Activated T-helper 2 cell treated with anti-CD3 and anti-CD28 coated beads, Interferon-gamma antibody, Interleukin-2, Interleukin-4, amounts not matched to agents 10 μg/mL and 5 μg/mL and 100 μg/mL, durations not matched to agents 14 hours and 24 hours and 36 hours (primary cell): ENCODE measurements at regions not wholly inside any gene's neighbourhood (a gene's known extent, or its start where the extent isn't known, plus 50 kb on each side); places are given as distances from the start of the nearest gene placed in this dataset.
"Not testable (repeated sequence)": the region's sequence is repeated elsewhere in the genome, so short reads cannot be mapped to it uniquely, and the experiment has no call there.

Source experiments
- DNase-seq: peaks from one replicate; pipeline ENCODE4 v3.0.0; 2021; ENCODE audit warnings: low spot score
- H3K27ac Mint-ChIP-seq: one replicate; pipeline ENCODE4 v1.8.0; 2021; ENCODE audit warnings: mixed read lengths
- H3K27me3 Mint-ChIP-seq: one replicate; pipeline ENCODE4 v1.8.0; 2021; ENCODE audit warnings: low read depth, mixed read lengths
- H3K36me3 Mint-ChIP-seq: one replicate; pipeline ENCODE4 v1.8.0; 2021; ENCODE audit warnings: low read depth, mixed read lengths
- H3K4me1 Mint-ChIP-seq: one replicate; pipeline ENCODE4 v1.8.0; 2021; ENCODE audit warnings: low read depth, mixed read lengths
- H3K4me3 Mint-ChIP-seq: one replicate; pipeline ENCODE4 v1.8.0; 2021; ENCODE audit warnings: low read depth, mild to moderate bottlenecking, moderate library complexity, mixed read lengths
- H3K9me3 Mint-ChIP-seq: one replicate; pipeline ENCODE4 v1.8.0; 2021; ENCODE audit warnings: mixed read lengths
- intact Hi-C: fragments of 100-400 bp; cut with micrococcal nuclease; formaldehyde crosslinking; loops from one replicate; pipeline ENCODE4 v1.15.1; 2023

DNA sequence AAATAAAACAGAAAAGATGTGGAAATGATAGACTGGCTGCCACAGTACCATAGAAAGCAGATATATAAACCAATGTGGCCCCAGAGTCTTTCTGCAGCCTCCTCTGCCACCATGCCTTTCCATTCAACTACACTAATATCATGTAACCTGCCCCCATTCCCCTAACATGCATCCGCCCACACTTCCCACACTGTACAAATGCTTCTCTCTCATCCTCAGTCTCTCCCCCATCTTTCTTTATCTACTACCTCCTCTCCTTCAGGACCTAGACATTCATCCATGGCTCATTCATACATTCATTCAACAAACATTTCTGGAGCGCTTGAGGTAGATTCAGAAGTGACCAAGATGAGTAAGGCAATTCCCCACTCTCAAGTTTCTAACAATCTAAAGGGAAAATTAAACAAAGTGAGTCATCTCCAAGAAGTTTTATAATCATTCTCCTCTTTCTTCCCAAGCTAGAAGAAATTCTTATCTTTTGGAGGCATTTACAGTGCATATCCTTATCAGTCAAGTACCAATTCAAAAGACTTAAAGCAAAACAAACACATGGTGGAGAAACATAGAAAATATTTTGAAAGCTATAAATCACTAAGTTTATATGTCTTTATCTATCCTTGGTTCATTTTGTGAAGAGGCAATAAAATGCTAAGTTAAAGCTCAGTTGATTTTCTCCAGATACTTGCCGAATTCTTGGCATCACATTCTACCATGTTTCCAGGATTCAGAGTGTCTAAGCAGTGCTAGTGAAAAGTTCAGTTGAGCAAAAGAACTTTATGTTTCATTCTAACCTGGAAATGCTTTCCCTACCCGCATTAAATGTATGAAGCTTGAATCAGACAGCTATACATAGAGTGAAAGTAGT lies 70.5 kb upstream of the FRMD6 start:
- Mint-ChIP-seq H3K9me3 (no peaks in the 10 kb centered on the region), H3K27me3 (peaks cover 33% of the 10 kb centered on the region), H3K4me3 (no peak overlapping the region), H3K27ac (no peak overlapping the region), H3K4me1 (no peaks in the 10 kb centered on the region), H3K36me3 (no peaks in the 10 kb centered on the region)
- intact Hi-C loops = no loop called here
- DNase-seq = no peak

DNA sequence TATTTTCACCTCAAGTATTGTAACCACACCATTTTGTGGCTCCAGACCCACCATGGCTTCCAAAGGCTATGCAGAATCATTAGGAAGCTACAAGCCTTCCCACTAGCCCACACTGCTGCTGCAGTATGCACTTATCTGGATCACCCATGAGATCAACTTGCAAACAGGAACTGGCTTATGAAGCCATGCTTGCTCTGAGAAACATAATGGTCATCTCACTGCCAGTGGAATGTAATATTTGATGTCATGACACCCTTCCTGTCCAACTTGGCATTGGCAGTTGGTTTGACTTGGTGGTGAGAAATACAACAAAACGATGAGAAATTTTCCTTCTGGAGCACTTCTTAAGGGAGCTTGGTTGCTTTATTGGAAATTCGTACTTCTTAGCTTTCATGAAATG lies 69.3 kb upstream of the FRMD6 start:
- Mint-ChIP-seq H3K9me3 (no peaks in the 10 kb centered on the region), H3K36me3 (no peaks in the 10 kb centered on the region), H3K4me1 (no peaks in the 10 kb centered on the region), H3K4me3 (no peak overlapping the region), H3K27me3 (peaks cover 23% of the 10 kb centered on the region), H3K27ac (no peak overlapping the region)
- intact Hi-C loops = no loop called here
- no peak for DNase-seq

DNA sequence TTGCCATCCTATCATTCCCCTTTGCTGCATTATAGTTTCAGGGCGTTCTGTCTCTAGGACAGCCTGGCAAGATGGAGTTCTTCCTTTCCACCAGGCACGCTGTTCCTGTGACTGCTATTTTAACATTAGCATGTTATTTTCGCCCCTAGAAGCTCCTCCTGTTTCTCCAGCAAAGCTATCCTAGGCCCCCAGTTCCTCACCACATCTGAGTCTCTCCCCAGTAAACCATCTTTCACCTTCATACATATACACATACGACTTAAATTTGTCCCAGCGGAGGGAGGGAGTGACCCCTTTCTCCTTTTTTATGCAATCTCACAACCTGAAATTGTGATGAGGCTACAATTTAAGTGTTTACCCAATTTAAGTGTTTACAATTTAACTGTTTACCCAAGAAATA lies 66.7 kb upstream of the FRMD6 start:
- Mint-ChIP-seq H3K4me3 (no peak overlapping the region), H3K4me1 (no peaks in the 10 kb centered on the region), H3K36me3 (no peaks in the 10 kb centered on the region), H3K27ac (no peak overlapping the region), H3K9me3 (no peaks in the 10 kb centered on the region), H3K27me3 (peaks cover 13% of the 10 kb centered on the region)
- DNase-seq = no peak
- intact Hi-C loops = no loop called here

DNA sequence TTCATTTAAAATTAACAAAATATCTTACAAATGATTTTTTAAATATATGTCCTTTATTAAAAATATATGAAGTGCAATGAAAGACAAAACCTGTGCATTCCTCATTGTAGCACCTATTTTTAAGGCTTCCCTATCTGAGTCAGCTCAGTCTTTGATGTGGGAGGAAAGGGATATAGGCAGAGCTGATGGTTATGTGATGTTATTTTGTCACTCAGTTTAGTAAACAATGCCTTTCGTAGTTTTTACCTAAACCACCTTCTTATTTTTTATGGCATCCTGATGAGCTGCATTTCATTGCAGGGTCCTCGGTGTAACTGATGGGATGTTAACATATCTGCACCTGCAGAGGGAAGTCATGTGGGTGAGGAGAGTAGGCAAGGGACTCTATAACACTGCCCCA lies 58.9 kb upstream of the FRMD6 start:
- intact Hi-C loops = no loop called here
- Mint-ChIP-seq H3K9me3 (no peaks in the 10 kb centered on the region), H3K4me1 (peaks cover 3% of the 10 kb centered on the region), H3K27me3 (peaks cover 17% of the 10 kb centered on the region), H3K27ac (no peak overlapping the region), H3K36me3 (no peaks in the 10 kb centered on the region), H3K4me3 (no peak overlapping the region)
- DNase-seq = no peak

DNA sequence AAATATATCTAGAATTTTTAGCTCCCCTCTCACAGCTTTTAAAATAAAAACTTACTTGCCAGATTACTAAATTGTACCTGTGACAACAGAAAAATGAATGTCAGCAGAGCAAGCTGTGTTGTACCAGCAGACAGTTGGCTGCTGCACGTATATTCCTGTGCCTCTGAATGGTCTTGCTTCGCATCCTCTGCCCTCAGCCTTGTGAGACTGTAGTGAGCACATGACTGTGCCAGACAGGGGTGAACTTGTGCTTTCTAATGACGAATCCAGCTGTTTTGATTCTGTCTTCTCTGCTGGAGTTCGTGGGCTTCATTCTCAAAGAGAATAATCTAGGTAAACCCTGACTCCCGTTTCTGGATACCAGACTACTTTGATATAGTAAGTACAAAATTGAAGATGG lies 58.3 kb upstream of the FRMD6 start:
- no peak for DNase-seq
- H3K27ac Mint-ChIP-seq = no peak overlapping the region
- no peak overlapping the region for H3K4me3 Mint-ChIP-seq
- H3K4me1 Mint-ChIP-seq = peaks cover 3% of the 10 kb centered on the region
- intact Hi-C loops = no loop called here
- H3K36me3 Mint-ChIP-seq = no peaks in the 10 kb centered on the region
- H3K9me3 Mint-ChIP-seq = no peaks in the 10 kb centered on the region
- peaks cover 17% of the 10 kb centered on the region for H3K27me3 Mint-ChIP-seq

DNA sequence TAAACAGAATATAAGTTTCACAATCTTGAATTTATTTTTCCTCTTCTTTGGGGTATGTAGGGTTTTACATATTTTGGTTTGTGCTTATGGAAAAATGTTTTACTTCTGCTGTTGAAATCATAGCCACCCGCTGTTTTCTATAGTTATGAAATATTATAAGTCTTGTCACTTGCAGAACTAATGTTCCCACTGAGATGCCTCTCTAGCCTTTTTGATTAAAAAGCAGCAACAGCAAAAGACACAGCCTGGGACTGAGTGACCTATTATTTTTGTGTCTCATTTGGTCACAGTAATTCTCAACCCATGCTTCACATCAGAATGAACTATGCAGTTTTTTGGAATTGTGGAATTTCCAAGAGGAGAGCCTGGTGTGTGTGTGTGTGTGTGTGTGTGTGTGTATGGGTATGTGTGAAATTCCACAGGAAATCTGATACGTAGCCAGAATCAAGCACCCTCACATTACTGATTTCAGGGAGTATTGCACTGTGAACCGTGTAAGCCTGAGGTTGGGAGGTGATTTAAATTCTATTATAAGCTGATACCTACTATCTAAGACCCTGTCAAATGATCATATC lies 55.7 kb upstream of the FRMD6 start:
- peaks cover 3% of the 10 kb centered on the region for H3K4me1 Mint-ChIP-seq
- DNase-seq = no peak
- no peak overlapping the region for H3K4me3 Mint-ChIP-seq
- H3K9me3 Mint-ChIP-seq = no peaks in the 10 kb centered on the region
- no peak overlapping the region for H3K27ac Mint-ChIP-seq
- H3K36me3 Mint-ChIP-seq = no peaks in the 10 kb centered on the region
- peaks cover 28% of the 10 kb centered on the region for H3K27me3 Mint-ChIP-seq
- intact Hi-C loops = no loop called here

DNA sequence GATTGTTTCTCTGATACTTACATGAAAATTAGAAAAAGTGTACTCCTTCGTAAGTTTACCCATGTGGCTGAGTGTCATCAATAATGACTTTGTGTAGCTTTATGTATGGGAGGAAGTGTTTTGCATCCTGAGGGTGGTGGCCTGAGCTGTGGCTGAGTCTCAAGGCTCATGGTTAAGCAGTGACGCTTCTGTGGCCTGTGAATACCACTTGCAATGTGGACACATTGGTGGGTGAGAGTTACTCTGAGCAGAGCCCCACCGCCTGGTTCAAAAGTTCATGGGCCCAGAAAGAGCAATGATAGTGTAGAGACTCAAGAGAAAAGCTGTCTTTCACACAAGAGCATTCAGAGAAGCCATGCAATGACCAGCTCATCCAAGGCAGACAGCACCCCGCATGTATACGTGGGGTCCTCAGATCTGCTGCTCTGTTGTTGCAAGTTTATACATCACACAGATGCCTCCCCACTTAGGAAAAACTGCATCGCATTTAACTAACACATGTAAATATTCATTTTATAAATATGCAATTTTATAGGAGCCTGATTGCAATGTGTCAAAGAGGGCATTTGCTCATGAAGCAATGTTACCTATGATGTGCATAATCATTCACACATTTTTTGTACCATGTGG lies 55.1 kb upstream of the FRMD6 start:
- H3K27me3 Mint-ChIP-seq = peaks cover 28% of the 10 kb centered on the region
- H3K9me3 Mint-ChIP-seq = no peaks in the 10 kb centered on the region
- intact Hi-C loops = no loop called here
- H3K4me3 Mint-ChIP-seq = no peak overlapping the region
- H3K27ac Mint-ChIP-seq = no peak overlapping the region
- H3K4me1 Mint-ChIP-seq = peaks cover 3% of the 10 kb centered on the region
- no peak for DNase-seq
- no peaks in the 10 kb centered on the region for H3K36me3 Mint-ChIP-seq

- Mint-ChIP-seq H3K4me1 (peaks cover 3% of the 10 kb centered on the region), H3K27me3 (peaks cover 25% of the 10 kb centered on the region), H3K9me3 (no peaks in the 10 kb centered on the region), H3K27ac (no peak overlapping the region), H3K36me3 (no peaks in the 10 kb centered on the region), H3K4me3 (no peak overlapping the region)
- intact Hi-C loops = no loop called here
- no peak for DNase-seq
Measured at GRCh38 chr14:51597261-51598001, 54.3 kb upstream of the FRMD6 start.

GRCh38 chr14:51598924-51599600 lies 52.6 kb upstream of the FRMD6 start:
- H3K4me3 Mint-ChIP-seq, H3K4me1 Mint-ChIP-seq, H3K27ac Mint-ChIP-seq, H3K36me3 Mint-ChIP-seq, DNase-seq, H3K9me3 Mint-ChIP-seq, intact Hi-C loops: not testable (repeated sequence)
- H3K27me3 Mint-ChIP-seq = peaks cover 20% of the 10 kb centered on the region

- intact Hi-C loops = no loop called here
- Mint-ChIP-seq H3K9me3 (no peaks in the 10 kb centered on the region), H3K4me1 (no peaks in the 10 kb centered on the region), H3K27me3 (peaks cover 17% of the 10 kb centered on the region), H3K27ac (no peak overlapping the region), H3K36me3 (no peaks in the 10 kb centered on the region), H3K4me3 (no peak overlapping the region)
- DNase-seq = no peak
Measured at GRCh38 chr14:51600658-51601057, 51.1 kb upstream of the FRMD6 start.
